ENCODE measurements at regions not wholly inside any gene's neighbourhood (a gene's known extent, or its start where the extent isn't known, plus 50 kb on each side); places are given as distances from the start of the nearest gene placed in this dataset.

- no peak overlapping the region for H3K27ac ChIP-seq (ENCODE audit: low read depth, low read length)
- Mint-ChIP-seq H3K27me3 (ENCODE audit: insufficient read depth) (no peaks in the 10 kb centered on the region), H3K36me3 (ENCODE audit: low read depth) (peaks cover 3% of the 10 kb centered on the region), H3K9me3 (no peaks in the 10 kb centered on the region), H3K4me1 (peaks cover 6% of the 10 kb centered on the region), H3K27ac (no peak overlapping the region), H3K4me3 (no peak overlapping the region)
- no peak for DNase-seq
- no peaks in the 10 kb centered on the region for H3K27me3 ChIP-seq (ENCODE audit: control insufficient read depth, insufficient read depth, low read length, poor library complexity, severe bottlenecking)
- no peak for TF ChIP-seq CTCF (conservative IDR thresholded peaks at IDR 0.05)
- 93 to 94% methylated on average over 5 to 6 of the region's 6 CpGs for WGBS, 2 experiments (ENCODE audit: insufficient coverage in 1 of 2, insufficient read length in 1 of 2)
- H3K4me3 ChIP-seq (ENCODE audit: low read length): no peak overlapping the region
- no peak overlapping the region for H3K9ac ChIP-seq (ENCODE audit: extremely low read depth, low read length, poor library complexity, severe bottlenecking)
- no peaks in the 10 kb centered on the region for H3K4me1 ChIP-seq (ENCODE audit: control insufficient read depth, insufficient read depth, low read length)
- no peaks in the 10 kb centered on the region for H3K36me3 ChIP-seq (ENCODE audit: control insufficient read depth, insufficient read depth, low read length)
- no peaks in the 10 kb centered on the region for H3K9me3 ChIP-seq (ENCODE audit: control insufficient read depth, low read length)
Observed at GRCh38 chr4:11342401-11342800, 86.3 kb downstream of the HS3ST1 start.

GRCh38 chr4:11341337-11342043, 87.2 kb downstream of the HS3ST1 start:
- no peaks in the 10 kb centered on the region for H3K9me3 ChIP-seq (ENCODE audit: control insufficient read depth, low read length)
- Mint-ChIP-seq H3K27ac (no peak overlapping the region), H3K4me3 (no peak overlapping the region), H3K27me3 (ENCODE audit: insufficient read depth) (no peaks in the 10 kb centered on the region), H3K4me1 (peaks cover 6% of the 10 kb centered on the region), H3K36me3 (ENCODE audit: low read depth) (peaks cover 5% of the 10 kb centered on the region), H3K9me3 (no peaks in the 10 kb centered on the region)
- no peaks in the 10 kb centered on the region for H3K4me1 ChIP-seq (ENCODE audit: control insufficient read depth, insufficient read depth, low read length)
- DNase-seq: no peak
- WGBS, 2 experiments (ENCODE audit: insufficient coverage in 1 of 2, insufficient read length in 1 of 2): 95% methylated on average over 2 to 6 of the region's 6 CpGs
- H3K36me3 ChIP-seq (ENCODE audit: control insufficient read depth, insufficient read depth, low read length): no peaks in the 10 kb centered on the region
- H3K27me3 ChIP-seq (ENCODE audit: control insufficient read depth, insufficient read depth, low read length, poor library complexity, severe bottlenecking): no peaks in the 10 kb centered on the region
- H3K4me3 ChIP-seq (ENCODE audit: low read length): no peak overlapping the region
- H3K27ac ChIP-seq (ENCODE audit: low read depth, low read length): no peak overlapping the region
- TF ChIP-seq CTCF (conservative IDR thresholded peaks at IDR 0.05): no peak
- no peak overlapping the region for H3K9ac ChIP-seq (ENCODE audit: extremely low read depth, low read length, poor library complexity, severe bottlenecking)

GRCh38 chr4:11338956-11339782, 89.5 kb downstream of the HS3ST1 start:
- no peaks in the 10 kb centered on the region for H3K9me3 Mint-ChIP-seq

More at GRCh38 chr4:11338956-11339782, 89.5 kb downstream of the HS3ST1 start:
- H3K4me1 ChIP-seq (ENCODE audit: control insufficient read depth, insufficient read depth, low read length): peaks cover 2% of the 10 kb centered on the region
- no peak for TF ChIP-seq CTCF (conservative IDR thresholded peaks at IDR 0.05)
- no peak overlapping the region for H3K27ac Mint-ChIP-seq
- no peaks in the 10 kb centered on the region for H3K9me3 ChIP-seq (ENCODE audit: control insufficient read depth, low read length)
- no peak overlapping the region for H3K4me3 ChIP-seq (ENCODE audit: low read length)
- peaks cover 23% of the 10 kb centered on the region for H3K4me1 Mint-ChIP-seq
- H3K27ac ChIP-seq (ENCODE audit: low read depth, low read length): no peak overlapping the region
- DNase-seq: no peak
- H3K27me3 Mint-ChIP-seq (ENCODE audit: insufficient read depth): no peaks in the 10 kb centered on the region
- H3K4me3 Mint-ChIP-seq: no peak overlapping the region
- peaks cover 6% of the 10 kb centered on the region for H3K36me3 Mint-ChIP-seq (ENCODE audit: low read depth)
- H3K36me3 ChIP-seq (ENCODE audit: control insufficient read depth, insufficient read depth, low read length): no peaks in the 10 kb centered on the region
- H3K9ac ChIP-seq (ENCODE audit: extremely low read depth, low read length, poor library complexity, severe bottlenecking): no peak overlapping the region
- WGBS, 2 experiments (ENCODE audit: insufficient coverage in 1 of 2, insufficient read length in 1 of 2): 94 to 95% methylated on average over 4 to 5 of the region's 5 CpGs
- H3K27me3 ChIP-seq (ENCODE audit: control insufficient read depth, insufficient read depth, low read length, poor library complexity, severe bottlenecking): no peaks in the 10 kb centered on the region
